SK-N-MC (cell line): ENCODE measurements at regions not wholly inside any gene's neighbourhood (a gene's known extent, or its start where the extent isn't known, plus 50 kb on each side); places are given as distances from the start of the nearest gene placed in this dataset.

Source experiments
- EZH2 ChIP-seq: fragments of 200-600 bp; sonication (generic); IDR thresholded peaks from one replicate; pipeline ENCODE4 v1.6.1; 2017; ENCODE audit warnings: antibody characterized with exemption
- POLR2AphosphoS5 ChIP-seq: IDR thresholded peaks from 2 replicates; pipeline ENCODE4 v1.6.1; 2012; ENCODE audit warnings: mild to moderate bottlenecking, low read depth, low read length, borderline replicate concordance

DNA sequence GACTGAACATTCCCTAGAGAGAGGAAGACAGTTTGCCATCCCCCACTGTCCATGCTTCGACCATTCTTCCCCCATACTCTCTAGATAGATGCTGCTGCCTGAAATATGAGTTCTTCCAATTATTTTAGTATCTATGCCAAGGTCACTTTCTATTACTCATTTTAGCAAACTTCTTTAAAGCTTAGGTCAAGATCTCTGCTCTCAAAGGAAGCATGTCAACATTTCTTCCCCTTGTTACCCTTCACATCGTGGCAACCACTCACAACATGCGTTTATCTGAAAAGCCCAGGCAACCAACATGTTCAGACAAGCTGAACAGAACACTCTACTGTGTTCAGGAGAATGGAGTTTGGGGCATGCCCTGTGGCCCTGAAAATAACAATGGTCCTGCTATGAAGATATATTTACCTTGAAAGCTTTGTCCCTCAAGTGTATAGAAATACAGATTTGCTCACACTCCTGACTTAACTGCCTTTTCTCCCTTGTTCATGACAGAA lies 138.4 kb upstream of the KIF2A start:
- TF ChIP-seq POLR2AphosphoS5 (no peak), EZH2 (no peak)
